ENCODE measurements at regions not wholly inside any gene's neighbourhood (a gene's known extent, or its start where the extent isn't known, plus 50 kb on each side); places are given as distances from the start of the nearest gene placed in this dataset.
A peak's percentile ranks its signal among the peaks of the same experiment; 100 is the strongest.

DNA sequence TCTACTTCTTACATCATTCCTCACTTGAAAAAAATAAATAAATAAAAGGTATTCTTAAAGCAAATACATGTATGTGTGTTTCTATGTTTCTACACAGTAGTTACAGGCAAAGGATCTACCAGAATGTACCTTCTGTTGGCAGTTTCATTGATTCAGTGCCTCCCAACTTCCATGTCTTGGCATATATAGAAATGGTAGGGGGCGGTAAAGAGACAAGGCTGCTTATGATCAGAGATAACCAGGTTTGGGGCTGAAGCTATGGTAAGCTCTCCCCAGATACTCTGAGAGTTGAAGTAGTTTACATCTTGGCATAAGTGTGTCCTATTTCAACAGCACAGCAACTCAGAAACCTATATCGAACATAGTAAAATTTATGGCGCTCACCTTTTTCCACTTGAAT lies 1075.4 kb upstream of the C9orf72 start:
- H3K9me3 ChIP-seq: no peaks in the 10 kb centered on the region
- H3K27me3 ChIP-seq: no peaks in the 10 kb centered on the region
- H3K4me1 ChIP-seq: no peaks in the 10 kb centered on the region; the same call in 1 of the 2 replicates
- no peaks in the 10 kb centered on the region for H3K36me3 ChIP-seq
- TF ChIP-seq CTCF (IDR thresholded peaks at IDR 0.05; ENCODE audit: low read depth, low read length): peak; percentile 61
- no peak overlapping the region for H3K4me3 ChIP-seq (ENCODE audit: low read depth, low read length)
- no peak for DNase-seq

GRCh38 chr9:28650327-28650726 lies 1077.0 kb upstream of the C9orf72 start:
- no peak for TF ChIP-seq CTCF (IDR thresholded peaks at IDR 0.05; ENCODE audit: low read depth, low read length)
- Histone ChIP-seq H3K27me3 (no peaks in the 10 kb centered on the region), H3K4me1 (no peaks in the 10 kb centered on the region; the same call in 1 of the 2 replicates)

GRCh38 chr9:28651050-28651722 lies 1077.9 kb upstream of the C9orf72 start:
- DNase-seq: no peak
- Histone ChIP-seq H3K4me3 (ENCODE audit: low read depth, low read length) (no peak overlapping the region), H3K27me3 (no peaks in the 10 kb centered on the region), H3K9me3 (no peaks in the 10 kb centered on the region), H3K36me3 (no peaks in the 10 kb centered on the region), H3K4me1 (no peaks in the 10 kb centered on the region; the same call in 1 of the 2 replicates)
- no peak for TF ChIP-seq CTCF (IDR thresholded peaks at IDR 0.05; ENCODE audit: low read depth, low read length)

More at GRCh38 chr9:28650327-28650726, 1077.0 kb upstream of the C9orf72 start:
- Histone ChIP-seq H3K4me3 (ENCODE audit: low read depth, low read length) (no peak overlapping the region), H3K36me3 (no peaks in the 10 kb centered on the region), H3K9me3 (no peaks in the 10 kb centered on the region)
- DNase-seq: no peak

DNA sequence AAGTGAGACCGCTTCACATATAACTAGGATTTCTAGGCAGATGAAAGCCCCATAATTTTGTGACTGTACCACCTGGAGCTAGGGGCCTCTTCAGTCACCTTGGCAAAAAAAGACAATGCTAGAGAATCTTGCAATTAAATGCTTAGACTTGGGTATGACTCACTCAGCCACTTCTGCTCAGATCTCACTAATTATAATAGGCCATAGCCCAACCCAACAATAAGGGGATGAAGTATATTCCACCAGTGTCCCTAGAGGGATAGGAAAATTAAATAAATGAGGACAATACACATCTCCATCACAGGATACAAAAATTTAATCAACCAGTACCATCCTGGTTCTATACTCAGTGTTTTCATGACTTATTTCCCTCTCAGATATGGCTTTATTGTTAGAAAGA lies 1079.9 kb upstream of the C9orf72 start:
- Histone ChIP-seq H3K4me1 (peaks cover 6% of the 10 kb centered on the region), H3K36me3 (no peaks in the 10 kb centered on the region), H3K4me3 (ENCODE audit: low read depth, low read length) (no peak overlapping the region), H3K9me3 (no peaks in the 10 kb centered on the region), H3K27me3 (no peaks in the 10 kb centered on the region)
- no peak for DNase-seq
- TF ChIP-seq CTCF (IDR thresholded peaks at IDR 0.05; ENCODE audit: low read depth, low read length): no peak

- no peaks in the 10 kb centered on the region for H3K36me3 ChIP-seq
Observed at GRCh38 chr9:28656727-28657126, 1083.4 kb upstream of the C9orf72 start.

More at GRCh38 chr9:28656727-28657126, 1083.4 kb upstream of the C9orf72 start:
- DNase-seq: no peak
- Histone ChIP-seq H3K4me1 (peaks cover 6% of the 10 kb centered on the region), H3K4me3 (ENCODE audit: low read depth, low read length) (no peak overlapping the region), H3K27me3 (no peaks in the 10 kb centered on the region), H3K9me3 (no peaks in the 10 kb centered on the region)
- TF ChIP-seq CTCF (IDR thresholded peaks at IDR 0.05; ENCODE audit: low read depth, low read length): no peak
